GM12878 (cell line): ENCODE measurements at regions not wholly inside any gene's neighbourhood (a gene's known extent, or its start where the extent isn't known, plus 50 kb on each side); places are given as distances from the start of the nearest gene placed in this dataset.

Experiments used
- ATAC-seq: fragments of 200-7000 bp; cut with Tn5 transposase; 3 replicates; pipeline ENCODE4 v1.9.1; 2020; ENCODE audit warnings: mild to moderate bottlenecking, moderate library complexity
- BruUV-seq: library from RNA; stranded (reverse); fragments of 400-500 nt; replicated peaks from 2 replicates; lab custom pipeline; 2021; lab: Mats Ljungman, UMichigan
- CTCF ChIA-PET: fragments of 300-600 bp; sonication (Branson Sonifier 250); formaldehyde crosslinking; extraction: SDS; loops from one replicate; lab custom pipeline; 2021; ENCODE audit warnings: inconsistent platforms; lab: Yijun Ruan, JAX
- POLR2A ChIA-PET: fragments of 350-600 bp; formaldehyde crosslinking; extraction: SDS; loops from one replicate; lab custom pipeline; 2021; ENCODE audit warnings: inconsistent platforms; lab: Charles Lee
- RAD21 ChIA-PET: fragments of 300-600 bp; sonication (Branson Sonifier 250); formaldehyde crosslinking; loops from one replicate; lab custom pipeline; 2023; ENCODE audit warnings: antibody characterized with exemption; ENCODE audit not compliant: unreplicated experiment; lab: Charles Lee
- SMC1A ChIA-PET: fragments of 300-600 bp; sonication (Branson Sonifier 250); formaldehyde crosslinking; loops from one replicate; lab custom pipeline; 2023; ENCODE audit not compliant: unreplicated experiment, uncharacterized antibody; lab: Charles Lee
- DNase-seq: peaks from one replicate; pipeline ENCODE4 v3.0.0-alpha.2; 2011; ENCODE audit warnings: low read depth, low spot score
- FAIRE-seq: peaks from 3 replicates; lab custom pipeline; 2011; peaks lifted over from hg19 to GRCh38; lab: Jason Lieb, UNC
- H2AFZ ChIP-seq: 2 replicates; pipeline ENCODE4 v1.6.0; 2011; ENCODE audit warnings: low read depth, low read length, control low read depth; ENCODE audit not compliant: control insufficient read depth
- H3K27ac ChIP-seq: 2 replicates; pipeline ENCODE4 v1.5.1; 2011; ENCODE audit warnings: control low read depth; ENCODE audit not compliant: control insufficient read depth, insufficient read depth
- H3K27me3 ChIP-seq, 2 experiments: replicated peaks in 1 of 2; 2 replicates each; pipeline versions ENCODE4 v1.6.0 to v1.6.1; 2011; ENCODE audit warnings: low read length in 1 of 2; ENCODE audit not compliant: control insufficient read depth in 2 of 2, insufficient read depth in 2 of 2
- H3K36me3 ChIP-seq, 2 experiments: 2 replicates each; pipeline ENCODE4 v1.5.1; 2011; ENCODE audit warnings: low read length in 1 of 2; ENCODE audit not compliant: control insufficient read depth in 2 of 2, insufficient read depth in 2 of 2
- H3K4me1 ChIP-seq: 2 replicates; pipeline ENCODE4 v1.6.1; 2011; ENCODE audit warnings: mild to moderate bottlenecking, low read length, moderate library complexity, mixed read lengths; ENCODE audit not compliant: control insufficient read depth, insufficient read depth
- H3K4me2 ChIP-seq: 2 replicates; pipeline ENCODE4 v1.6.0; 2011; ENCODE audit warnings: control low read depth; ENCODE audit not compliant: control insufficient read depth, insufficient read depth
- H3K4me3 ChIP-seq: fragments of 200-600 bp; sonication (generic); 2 replicates; pipeline ENCODE4 v1.5.1; 2016
- H3K79me2 ChIP-seq: 2 replicates; pipeline ENCODE4 v1.6.0; 2011; ENCODE audit warnings: low read length; ENCODE audit not compliant: control insufficient read depth, insufficient read depth
- H3K9ac ChIP-seq: 2 replicates; pipeline ENCODE4 v1.8.0; 2011; ENCODE audit warnings: low read length, control low read depth, mixed read lengths; ENCODE audit not compliant: control insufficient read depth, insufficient read depth
- H3K9me3 ChIP-seq: replicated peaks from 3 replicates; pipeline ENCODE4 v1.5.1; 2011; ENCODE audit warnings: mild to moderate bottlenecking, low read length; ENCODE audit not compliant: control insufficient read depth, insufficient read depth
- H4K20me1 ChIP-seq: 2 replicates; pipeline ENCODE4 v1.6.0; 2011; ENCODE audit not compliant: control insufficient read depth, insufficient read depth
- BCLAF1 ChIP-seq: fragments of 450-650 bp; IDR thresholded peaks from 2 replicates; pipeline ENCODE4 v1.6.1; 2017; ENCODE audit warnings: antibody characterized with exemption, mild to moderate bottlenecking, moderate library complexity
- BRCA1 ChIP-seq: IDR thresholded peaks from 2 replicates; pipeline ENCODE4 v1.6.1; 2011; ENCODE audit warnings: low read depth, low read length, improper control_type of control experiment
- CHD1 ChIP-seq: IDR thresholded peaks from 2 replicates; pipeline ENCODE4 v1.6.1; 2012; ENCODE audit warnings: low read depth, low read length, improper control_type of control experiment
- ELK1 ChIP-seq: IDR thresholded peaks from 2 replicates; pipeline ENCODE4 v1.6.1; 2012; ENCODE audit warnings: low read depth, low read length, improper control_type of control experiment
- FOS ChIP-seq: IDR thresholded peaks from 3 replicates; pipeline ENCODE4 v1.6.1; 2011; ENCODE audit warnings: borderline replicate concordance; ENCODE audit not compliant: insufficient read length; ENCODE audit errors: extremely low read depth
- IRF4 ChIP-seq: IDR thresholded peaks from 2 replicates; pipeline ENCODE4 v1.6.1; 2011; ENCODE audit warnings: low read depth, low read length
- KDM1A ChIP-seq: fragments of 200-600 bp; sonication (generic); IDR thresholded peaks from 2 replicates; pipeline ENCODE4 v1.6.1; 2016; ENCODE audit warnings: borderline replicate concordance
- LARP7 ChIP-seq: fragments of 450-650 bp; IDR thresholded peaks from 2 replicates; pipeline ENCODE4 v1.6.1; 2017; ENCODE audit warnings: mild to moderate bottlenecking
- PAX8 ChIP-seq: fragments of 450-650 bp; IDR thresholded peaks from 2 replicates; pipeline ENCODE4 v1.6.1; 2017; ENCODE audit warnings: mild to moderate bottlenecking, moderate library complexity
- POLR2AphosphoS2 ChIP-seq: IDR thresholded peaks from 2 replicates; pipeline ENCODE4 v1.6.1; 2011; ENCODE audit warnings: low read depth, mild to moderate bottlenecking, low read length, improper control_type of control experiment, moderate library complexity
- RBBP5 ChIP-seq: fragments of 200-600 bp; sonication (generic); conservative IDR thresholded peaks from 2 replicates; pipeline ENCODE4 v1.6.1; 2016
- STAT3 ChIP-seq: IDR thresholded peaks from 2 replicates; pipeline ENCODE4 v1.6.1; 2011; ENCODE audit warnings: low read depth, low read length, improper control_type of control experiment
- ZNF24 ChIP-seq: fragments of 450-650 bp; IDR thresholded peaks from 2 replicates; pipeline ENCODE4 v1.6.1; 2017; ENCODE audit warnings: antibody characterized with exemption, mild to moderate bottlenecking
- ZNF592 ChIP-seq: fragments of 450-650 bp; IDR thresholded peaks from 2 replicates; pipeline ENCODE4 v1.6.1; 2017; ENCODE audit warnings: mild to moderate bottlenecking, moderate library complexity
- WGBS: methylation state at CpG from one replicate; pipeline ENCODE4 v1.1.6; 2016; ENCODE audit warnings: low lambda C conversion rate; ENCODE audit not compliant: insufficient replicate concordance, insufficient coverage; ENCODE audit errors: missing lambda C conversion rate; 5-methylcytosine and 5-hydroxymethylcytosine counted together
- in situ Hi-C: fragments of 300-500 bp; cut with MboI; formaldehyde crosslinking; loops from 9 replicates; pipeline ENCODE4 v1.14.3; 2018; ENCODE audit warnings: mixed read lengths
- intact Hi-C: fragments of 100-400 bp; cut with micrococcal nuclease; formaldehyde crosslinking; loops from one replicate; pipeline ENCODE4 v1.14.2; 2022; ENCODE audit not compliant: unreplicated experiment

GRCh38 chr21:18114810-18115209 lies 129.8 kb upstream of the CHODL start:
- WGBS = 13% methylated on average over 1 of the region's 1 CpG
- BruUV-seq = no TSS peak
- Histone ChIP-seq H3K27ac (no peak overlapping the region), H3K27me3 (no peaks in the 10 kb centered on the region), H3K9me3 (no peaks in the 10 kb centered on the region)
- intact Hi-C loops = no loop called here
- no peak for ATAC-seq
- TF ChIP-seq POLR2AphosphoS2 (no peak), BRCA1 (no peak), IRF4 (no peak), PAX8 (no peak), FOS (no peak), STAT3 (no peak), KDM1A (no peak), ZNF24 (no peak), RBBP5 (no peak), ELK1 (no peak)
- TF ChIP-seq, all 136 proteins: peak for 0
- ChIA-PET POLR2A (no interaction called here), SMC1A (no interaction called here), RAD21 (no interaction called here), CTCF (no interaction called here)
- in situ Hi-C loops = no loop called here
- Histone ChIP-seq H3K4me2 (no peak overlapping the region), H3K4me1 (no peaks in the 10 kb centered on the region), H3K36me3 (no peaks in the 10 kb centered on the region), H3K79me2 (no peaks in the 10 kb centered on the region), H3K9ac (no peak overlapping the region), H4K20me1 (no peaks in the 10 kb centered on the region), H2AFZ (no peak overlapping the region), H3K4me3 (no peak overlapping the region)
- DNase-seq (no peak), FAIRE-seq (no peak)

- ChIA-PET SMC1A (no interaction called here), POLR2A (no interaction called here), CTCF (no interaction called here), RAD21 (no interaction called here)
- no peaks in the 10 kb centered on the region for H4K20me1 ChIP-seq
- FAIRE-seq (no peak), DNase-seq (no peak), ATAC-seq (no peak)
- H2AFZ ChIP-seq = no peak overlapping the region
- intact Hi-C loops = no loop called here
- no peaks in the 10 kb centered on the region for H3K9me3 ChIP-seq
- H3K4me2 ChIP-seq = no peak overlapping the region
- no peak overlapping the region for H3K4me3 ChIP-seq
- no peaks in the 10 kb centered on the region for H3K79me2 ChIP-seq
- H3K27ac ChIP-seq = no peak overlapping the region
- H3K27me3 ChIP-seq = no peaks in the 10 kb centered on the region
- no peaks in the 10 kb centered on the region for H3K36me3 ChIP-seq
- in situ Hi-C loops = no loop called here
- BruUV-seq = no TSS peak
- H3K4me1 ChIP-seq = no peaks in the 10 kb centered on the region
- no peak overlapping the region for H3K9ac ChIP-seq
- TF ChIP-seq CHD1 (no peak), LARP7 (no peak), ZNF592 (no peak), BCLAF1 (no peak)
Observed at GRCh38 chr21:18104802-18105201, 139.8 kb upstream of the CHODL start.
